ENCODE measurements at regions not wholly inside any gene's neighbourhood (a gene's known extent, or its start where the extent isn't known, plus 50 kb on each side); places are given as distances from the start of the nearest gene placed in this dataset.

DNA sequence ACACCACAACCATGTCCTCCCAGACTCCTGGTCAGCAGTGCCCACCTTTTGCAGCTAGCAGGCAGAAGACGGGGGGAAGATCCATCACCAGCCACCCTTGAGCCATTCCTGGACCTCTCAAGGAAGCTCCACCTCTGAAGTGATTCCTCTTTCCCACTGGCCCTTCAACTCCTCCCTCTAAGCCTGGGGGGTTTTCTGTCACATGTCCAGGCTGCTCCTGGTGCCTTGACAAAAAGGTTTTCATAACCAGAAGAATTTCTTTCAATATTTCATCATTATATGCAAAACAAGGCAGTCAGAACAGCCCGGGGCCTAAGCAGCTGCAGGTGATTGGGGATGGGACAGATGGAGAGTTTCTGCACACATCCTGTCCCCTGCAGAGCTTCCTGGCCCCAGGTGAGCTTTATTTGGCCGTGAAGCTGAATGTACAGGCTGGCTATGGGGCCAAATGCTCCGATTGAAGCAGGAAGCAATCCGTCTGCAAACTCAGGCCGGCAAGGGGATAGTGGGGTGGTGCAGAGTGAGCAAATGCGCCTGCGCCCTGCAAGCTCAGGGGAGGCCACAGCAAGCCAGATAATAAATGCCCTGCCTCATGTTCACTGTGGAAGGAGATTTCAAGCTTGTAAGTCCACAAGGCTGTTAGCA, 173.5 kb downstream of the C5orf15 start:
- no peak for DNase-seq

DNA sequence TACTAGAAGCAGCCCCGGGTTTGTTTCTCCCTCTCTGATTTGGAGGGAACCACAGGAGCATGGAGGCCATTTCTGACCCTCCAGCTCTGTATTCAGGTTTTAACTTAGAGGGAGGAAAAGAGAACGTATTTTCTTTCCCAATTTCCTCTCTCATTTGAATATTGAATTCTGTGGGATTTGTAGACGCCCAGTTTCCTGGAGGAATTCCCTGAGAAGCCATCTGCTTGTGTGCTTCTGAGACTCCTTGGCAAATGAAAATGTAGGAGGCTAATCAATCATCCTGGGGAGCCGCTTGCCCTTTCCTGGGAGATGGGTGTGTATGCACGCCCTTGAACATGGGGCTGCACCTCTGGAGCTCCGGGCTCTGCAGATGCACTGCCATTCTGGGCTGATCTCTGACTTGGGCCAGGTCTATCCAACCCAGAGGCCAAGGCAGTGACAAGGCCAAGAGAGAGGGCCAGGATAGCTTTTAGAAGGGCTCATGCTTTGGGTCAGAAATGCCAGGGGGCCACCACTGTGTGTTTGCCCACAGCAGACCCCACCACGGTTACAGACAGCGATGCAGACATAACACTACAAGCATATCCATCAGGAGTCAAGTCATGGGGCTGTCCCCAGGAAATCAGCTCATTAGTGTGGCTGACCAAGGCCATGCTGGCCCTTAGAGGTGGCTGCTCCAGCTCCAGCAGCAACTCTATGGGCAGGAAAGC, 174.5 kb downstream of the C5orf15 start:
- no peak for DNase-seq

DNA sequence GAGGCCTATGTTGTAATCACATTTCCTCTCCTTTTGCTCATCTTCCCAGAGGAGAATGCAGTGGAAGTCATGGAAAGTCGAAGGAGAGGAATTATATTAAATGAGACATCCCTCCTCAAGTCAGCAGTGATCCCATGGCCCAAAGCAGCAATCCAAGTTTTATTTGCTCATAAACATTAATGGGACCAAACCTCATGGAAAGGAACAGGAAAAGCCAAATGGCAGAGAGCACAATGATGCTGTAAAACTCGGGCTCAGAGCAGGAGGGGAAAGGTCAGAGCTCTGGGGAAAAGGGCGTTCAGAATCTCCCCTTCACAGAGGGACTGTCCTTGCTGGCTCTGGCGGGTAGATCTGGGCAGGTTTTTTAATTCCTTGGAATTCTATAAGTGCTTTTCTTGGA, 175.8 kb downstream of the C5orf15 start:
- no peak for DNase-seq

DNA sequence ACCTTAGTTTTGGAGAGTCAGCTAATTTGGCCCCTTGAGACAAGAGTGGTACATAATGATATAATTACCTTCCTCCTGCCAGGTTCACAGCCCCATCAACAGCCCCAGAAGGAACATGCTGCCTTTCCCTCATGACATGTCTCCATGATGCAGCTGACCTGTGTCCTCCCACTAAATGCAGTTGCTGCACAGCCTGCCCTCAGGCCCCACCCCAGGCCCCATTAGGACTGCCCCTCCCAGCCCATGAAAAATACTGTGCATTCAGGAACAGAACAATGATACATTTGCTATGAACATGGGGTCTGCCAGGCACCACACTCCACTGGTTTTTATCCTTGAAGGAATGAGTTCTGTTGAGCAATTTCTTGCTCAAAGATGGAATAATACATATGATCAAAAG, 176.4 kb downstream of the C5orf15 start:
- DNase-seq: no peak

DNA sequence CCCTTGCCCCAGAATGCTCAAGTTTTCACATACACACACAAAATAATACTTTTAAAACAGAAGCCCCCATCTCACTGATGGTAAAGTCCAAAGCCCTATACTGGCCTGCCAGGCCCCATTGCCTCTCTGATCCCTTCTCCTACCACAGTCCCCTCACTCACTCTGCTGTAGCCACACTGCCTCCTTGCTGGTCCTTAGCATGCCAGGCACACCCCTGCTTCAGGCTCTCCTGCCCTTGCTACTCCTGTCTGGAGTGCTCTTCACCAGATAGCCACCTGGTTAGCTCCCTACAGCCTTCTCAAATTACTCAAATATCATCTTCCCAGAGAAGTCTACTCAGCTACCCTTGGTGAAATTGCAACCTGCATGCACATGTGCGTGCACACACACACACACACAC, 177.5 kb downstream of the C5orf15 start:
- no peak for DNase-seq

DNA sequence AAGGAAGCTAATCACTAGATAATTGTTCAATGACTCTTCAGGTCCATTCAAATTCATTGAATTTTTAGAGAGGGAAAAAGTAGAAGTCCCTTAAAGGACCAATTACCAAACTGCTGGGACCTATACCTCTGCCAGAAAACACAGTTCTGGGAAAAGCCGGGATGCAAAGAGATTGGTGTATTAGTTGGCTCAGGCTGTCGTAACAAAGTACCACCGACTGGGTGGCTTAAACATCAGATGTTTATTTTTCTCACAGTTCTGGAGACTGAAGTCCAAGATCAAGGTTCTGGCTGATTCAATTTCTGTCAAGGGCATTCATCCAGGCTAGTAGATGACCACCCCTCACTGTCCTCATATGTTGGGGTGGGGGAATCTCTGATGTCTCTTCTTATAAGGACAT, 177.1 kb upstream of the FSTL4 start:
- DNase-seq: no peak

DNA sequence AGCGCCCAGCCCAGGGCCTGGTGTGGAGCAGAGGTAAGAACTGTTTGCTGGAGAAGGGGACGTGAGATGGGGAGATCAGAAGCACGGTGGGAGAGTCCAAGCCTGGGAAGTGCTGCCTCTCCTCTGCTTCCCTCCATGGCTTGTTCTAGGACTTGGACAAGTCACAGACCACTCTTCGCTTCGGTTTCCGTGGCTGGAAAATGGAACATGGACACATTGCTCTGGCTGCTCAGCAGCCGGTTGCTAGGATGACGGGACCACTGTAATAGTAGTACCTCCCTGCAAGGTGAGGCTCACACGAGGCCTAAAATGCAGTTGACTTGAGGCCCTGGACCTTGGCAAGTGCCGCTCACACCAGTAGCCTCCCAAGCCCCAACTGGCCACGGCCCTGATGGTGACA, 175.8 kb upstream of the FSTL4 start:
- DNase-seq: no peak

DNA sequence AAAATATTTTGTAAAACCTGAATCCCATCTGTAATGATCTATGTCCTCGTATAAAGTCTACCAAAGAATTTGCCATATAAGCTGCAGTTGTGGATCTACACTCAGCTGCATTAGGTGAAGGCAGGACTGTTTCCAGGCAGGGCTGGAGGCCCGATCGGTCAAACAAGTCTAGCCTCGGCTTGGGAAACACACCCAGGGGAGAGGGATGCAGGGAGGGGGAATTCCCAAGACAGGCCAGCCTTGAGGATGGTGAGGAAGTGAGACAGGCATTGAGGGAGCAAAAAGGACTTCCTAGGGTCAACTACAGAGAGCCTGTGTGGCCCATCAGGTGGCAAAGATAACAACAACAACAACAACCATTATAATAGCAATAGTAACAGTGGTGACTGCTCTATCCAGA, 174.1 kb upstream of the FSTL4 start:
- no peak for DNase-seq

DNA sequence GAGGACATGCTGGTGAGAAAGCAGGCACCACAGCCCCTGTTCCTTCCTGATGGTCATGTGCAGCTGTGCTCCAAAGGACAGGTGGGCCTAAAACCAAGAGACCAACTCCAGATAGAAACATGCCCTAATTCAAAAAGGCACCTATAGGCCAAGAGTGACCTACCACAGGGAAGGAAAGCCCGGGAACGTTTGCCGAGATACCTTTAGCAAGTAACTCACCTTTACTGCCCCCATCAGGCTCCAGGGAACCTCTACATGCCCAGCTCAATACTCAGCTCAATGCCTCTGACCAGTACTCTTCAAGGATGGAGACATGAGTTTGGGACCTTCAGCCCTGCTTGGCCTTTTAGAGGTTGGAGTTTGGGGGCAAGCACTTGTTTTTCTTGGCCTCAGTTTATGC, 172.8 kb upstream of the FSTL4 start:
- no peak for DNase-seq

DNA sequence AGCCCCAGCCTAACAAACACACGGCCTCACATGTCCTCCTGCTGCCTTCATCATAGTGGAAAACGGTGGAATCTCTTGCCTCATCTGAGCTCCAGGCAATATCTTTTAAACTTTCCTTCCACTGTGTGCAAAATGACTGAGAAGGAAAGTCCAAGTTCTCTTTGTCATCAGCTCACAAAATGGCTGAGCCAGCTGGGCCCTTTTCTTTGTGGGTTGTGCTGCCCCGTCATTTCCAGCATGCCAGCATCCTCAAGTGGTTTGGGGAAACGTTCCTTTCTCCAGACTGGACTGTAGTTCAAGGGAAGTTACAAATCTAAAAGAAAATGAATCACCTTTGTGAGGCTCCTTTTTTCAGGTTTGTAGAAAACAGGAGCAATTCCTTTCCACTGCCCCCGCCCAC, 171.1 kb upstream of the FSTL4 start:
- DNase-seq: no peak

DNA sequence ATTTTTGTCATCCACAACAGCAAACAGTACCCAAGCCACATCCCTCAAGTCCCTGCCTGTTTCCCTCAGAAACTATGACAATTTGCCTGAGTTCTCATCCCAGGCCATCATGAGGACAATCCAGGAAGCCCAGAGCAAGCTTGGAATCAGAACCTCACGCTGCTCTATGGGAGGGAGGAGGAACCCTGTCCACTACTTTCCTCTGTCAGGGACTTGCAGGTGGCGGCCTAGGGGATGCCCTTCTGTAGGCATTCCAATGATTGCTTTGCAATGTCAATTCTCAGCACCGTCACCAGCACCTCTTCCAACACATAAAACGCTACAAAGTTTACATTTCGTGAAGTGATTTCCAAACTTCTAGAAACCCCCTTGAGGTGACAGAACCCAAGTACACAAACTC, 170.4 kb upstream of the FSTL4 start:
- no peak for DNase-seq

DNA sequence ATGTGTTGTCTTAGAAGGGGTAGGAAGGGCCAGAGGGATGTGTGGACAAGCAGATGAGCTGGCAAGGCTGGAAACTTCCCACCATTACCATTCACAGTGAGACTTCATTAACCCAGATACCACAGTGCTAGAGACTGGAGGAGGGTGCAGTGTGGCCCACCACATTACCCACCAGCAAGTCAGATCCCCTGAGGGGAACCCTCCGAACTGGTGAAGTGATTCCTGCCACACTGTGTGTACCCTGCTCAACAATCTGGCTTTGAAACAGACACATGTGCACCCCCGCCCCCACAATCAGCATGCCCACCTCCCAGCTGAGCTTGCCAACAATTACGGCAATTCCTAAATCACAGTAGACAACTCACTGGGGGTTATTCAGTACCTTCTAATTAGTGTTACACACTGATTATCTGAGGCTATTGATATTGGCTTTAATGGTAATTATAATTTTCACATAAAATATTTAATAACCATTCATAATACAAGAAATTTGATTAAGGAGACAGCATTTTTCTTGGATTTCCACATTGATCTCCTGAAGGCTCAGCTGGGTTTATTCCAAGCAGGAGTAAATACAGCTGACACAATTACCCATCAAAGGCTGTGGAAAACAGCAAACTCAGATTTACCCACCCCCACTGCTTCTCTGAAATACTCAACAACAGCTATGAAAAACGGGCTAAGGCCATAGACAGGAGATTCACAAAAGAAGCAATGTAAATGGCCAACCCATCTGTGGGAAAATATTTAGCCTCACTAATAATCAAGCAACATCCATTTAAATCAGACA, 169.3 kb upstream of the FSTL4 start:
- no peak for DNase-seq

DNA sequence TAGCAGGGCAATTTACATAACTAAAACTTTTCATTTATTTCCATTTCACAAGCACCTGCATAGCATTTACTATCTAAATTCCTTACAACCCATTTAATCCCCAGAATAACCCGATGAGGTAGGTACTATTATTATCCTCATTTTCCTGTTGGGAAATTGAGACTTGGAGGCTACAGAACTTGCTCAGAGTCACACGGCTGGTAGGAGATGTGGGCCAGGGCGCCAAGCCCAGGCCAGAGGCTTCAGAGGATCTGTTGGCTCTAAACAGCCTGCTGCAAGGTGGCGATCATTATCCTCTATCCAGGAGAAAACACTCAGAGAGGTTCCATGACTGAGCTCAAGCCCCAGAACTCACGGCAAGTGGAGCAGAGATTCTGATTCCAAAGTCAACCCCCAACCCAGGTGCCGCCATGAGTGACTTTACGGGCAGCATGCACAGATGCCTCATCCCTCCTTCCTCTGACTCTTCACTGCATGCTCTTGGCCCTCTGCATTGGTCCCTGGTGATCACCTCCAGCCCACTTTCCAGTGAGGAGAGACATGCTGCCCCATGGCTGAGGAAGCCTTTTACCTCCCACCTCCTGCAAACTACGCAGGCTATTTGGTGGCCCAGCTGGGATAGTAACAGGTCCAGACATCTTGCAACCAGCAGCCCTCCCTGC, 168.4 kb upstream of the FSTL4 start:
- no peak for DNase-seq

DNA sequence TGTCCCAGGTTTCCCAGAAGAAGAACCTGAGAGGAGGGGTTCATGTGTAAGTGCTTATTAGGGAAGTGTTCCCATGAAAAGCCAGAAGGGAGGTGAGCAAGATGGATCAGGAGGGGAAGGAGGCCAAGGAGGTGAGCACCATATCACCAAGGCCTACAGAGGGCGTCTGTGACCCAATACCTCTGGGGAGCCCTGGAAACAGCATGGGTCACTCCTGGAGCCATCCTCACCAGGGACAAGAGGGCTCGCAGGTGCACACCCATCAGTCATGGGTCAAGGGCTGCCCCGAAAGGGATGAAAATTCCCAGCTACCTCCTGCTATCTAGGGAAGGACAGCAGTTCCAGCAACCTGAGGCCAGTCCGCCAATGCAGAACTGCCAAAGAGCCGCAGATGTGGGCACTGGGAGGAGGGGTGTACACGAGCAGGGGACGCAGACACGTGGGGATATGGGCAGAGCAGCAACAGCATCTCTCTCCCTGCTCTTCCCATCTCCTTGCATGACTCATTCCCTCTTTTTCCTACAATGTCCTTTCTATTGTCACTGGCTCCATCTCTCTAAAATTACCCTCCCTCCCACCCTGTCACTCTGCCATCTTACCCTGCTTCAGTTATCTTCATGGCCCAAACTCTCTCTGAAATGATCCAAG, 167.6 kb upstream of the FSTL4 start:
- no peak for DNase-seq

DNA sequence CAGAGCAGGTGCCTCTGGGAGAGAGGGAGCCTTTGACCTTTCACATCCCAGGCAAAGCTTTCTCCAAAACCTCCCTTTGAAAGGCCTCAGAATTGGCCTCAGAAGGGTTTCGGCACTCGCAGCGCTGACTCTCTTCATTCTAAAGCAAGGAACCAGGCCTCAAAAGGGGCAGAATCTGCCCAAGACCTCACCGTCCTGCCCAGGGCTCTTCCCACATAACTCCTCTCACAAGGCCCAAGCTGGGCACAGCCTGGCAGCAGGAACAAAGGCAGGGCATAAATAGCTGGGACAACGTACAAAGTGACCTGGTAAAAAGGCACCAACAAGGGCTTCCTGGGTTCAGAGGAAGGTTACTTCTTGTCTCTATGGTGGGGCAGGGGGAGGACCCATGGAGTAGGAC, 166.3 kb upstream of the FSTL4 start:
- no peak for DNase-seq

DNA sequence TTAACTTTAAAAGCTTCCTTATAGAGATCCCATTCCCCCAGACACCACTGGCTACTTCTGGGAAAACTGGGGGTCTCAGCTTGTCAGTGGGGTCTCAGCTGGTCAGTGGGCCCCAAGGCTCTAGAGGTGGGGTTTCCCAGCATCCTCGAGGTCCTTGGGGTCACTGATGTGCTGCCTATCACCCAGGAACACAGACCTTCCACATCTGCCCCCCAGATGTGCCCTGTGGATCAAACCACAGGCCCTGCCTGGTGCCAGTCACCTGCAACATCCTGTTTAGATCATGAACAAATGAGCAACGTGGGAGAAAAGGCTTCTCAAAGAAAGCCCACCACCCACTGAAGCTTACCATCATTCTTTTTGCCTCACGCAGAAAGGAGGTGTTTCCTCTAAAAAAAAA, 165.6 kb upstream of the FSTL4 start:
- DNase-seq: no peak

DNA sequence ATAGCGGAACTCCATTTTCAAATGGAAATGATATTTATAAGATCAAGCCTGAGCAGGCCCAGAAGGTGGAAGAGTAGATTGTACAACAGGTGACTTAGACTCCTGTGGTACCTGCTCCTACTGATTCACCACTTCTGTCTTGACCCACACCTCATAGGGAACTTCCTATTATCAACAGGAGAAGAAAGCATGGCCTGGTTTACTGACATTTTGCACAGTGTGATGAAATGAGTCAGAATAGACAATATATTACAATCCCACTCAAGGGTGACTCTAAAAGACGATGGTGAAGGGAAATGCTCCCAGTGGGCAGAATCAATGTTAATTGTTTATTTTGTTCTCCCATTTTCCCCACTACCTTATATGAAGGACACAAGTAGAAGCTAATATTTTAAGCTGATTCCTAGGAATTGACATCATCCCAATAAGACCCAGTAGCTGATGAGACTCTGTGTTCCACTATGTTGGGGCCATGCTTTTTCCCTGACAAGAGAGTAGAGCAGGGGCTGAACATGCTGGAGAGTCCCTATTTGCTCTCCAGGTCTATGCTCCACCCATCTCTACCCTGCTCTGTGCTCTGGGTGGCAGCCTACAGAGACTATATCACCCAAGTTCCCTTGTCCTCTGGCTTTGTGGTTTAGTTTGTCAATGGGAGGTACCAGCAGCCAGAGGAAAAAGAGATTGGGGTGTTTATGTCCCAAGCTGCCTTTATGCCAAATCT, 163.4 kb upstream of the FSTL4 start:
- no peak for DNase-seq

DNA sequence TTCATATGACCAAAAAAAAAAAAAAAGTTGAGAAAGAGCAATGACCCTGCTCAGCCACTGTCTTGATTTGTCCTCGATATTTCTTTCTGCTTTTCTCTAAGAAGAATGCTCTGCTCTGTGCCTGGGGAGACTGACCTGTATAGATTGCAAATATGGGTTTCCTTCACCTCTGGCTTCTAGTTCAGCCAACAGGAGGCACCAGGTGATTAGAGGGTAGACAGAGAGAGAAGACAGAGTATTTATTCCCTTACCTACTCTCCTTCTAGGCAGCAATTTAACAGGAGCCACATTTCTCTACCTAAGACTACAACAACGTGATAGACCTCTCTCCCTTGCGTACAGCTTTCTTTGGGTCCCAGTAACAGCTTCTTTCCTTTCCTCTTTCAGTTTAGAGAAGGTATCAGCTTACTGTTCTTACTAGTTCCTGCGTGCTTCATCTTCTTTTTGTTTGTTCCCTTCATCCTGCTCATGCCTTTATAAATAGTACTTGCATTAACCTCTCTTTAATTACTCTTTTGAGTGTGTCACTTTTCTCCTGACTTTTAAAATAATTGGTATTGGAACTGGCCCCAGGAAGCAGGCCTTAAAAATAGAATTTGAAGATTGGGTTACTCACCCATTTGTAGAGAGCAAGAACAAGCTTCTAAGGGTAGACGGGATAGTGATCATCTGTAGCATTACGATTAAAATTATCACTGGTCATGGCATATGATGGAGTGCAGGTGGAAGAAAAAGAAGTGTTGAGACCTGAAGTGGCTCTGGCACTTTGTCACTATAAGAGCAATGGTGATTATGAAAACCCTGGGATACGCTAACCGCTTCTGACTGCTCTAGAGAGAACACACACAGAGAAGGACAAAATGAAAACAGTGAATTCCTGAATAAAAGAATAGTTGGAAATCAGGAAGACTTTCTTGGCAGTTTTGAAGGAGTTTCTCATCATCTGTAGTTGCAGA, 161.2 kb upstream of the FSTL4 start:
- no peak for DNase-seq

DNA sequence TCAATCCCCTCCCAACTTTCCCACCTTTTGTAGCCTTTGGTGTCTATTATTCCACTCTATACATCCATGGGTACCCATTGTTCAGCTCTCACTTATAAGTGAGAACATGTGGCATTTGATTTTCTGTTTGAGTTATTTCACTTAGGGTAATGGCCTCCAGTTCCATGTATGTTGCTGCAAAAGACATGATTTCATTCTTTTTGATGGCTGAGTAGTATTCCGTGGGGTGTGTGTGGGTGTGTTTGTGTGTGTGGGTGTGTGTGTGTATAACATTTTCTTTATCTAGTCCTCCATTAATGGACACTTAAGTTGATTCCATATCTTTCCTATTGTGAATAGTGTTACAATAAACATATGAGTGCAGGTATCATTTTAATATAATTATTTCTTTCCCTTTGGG, 157.5 kb upstream of the FSTL4 start:
- DNase-seq: no peak

DNA sequence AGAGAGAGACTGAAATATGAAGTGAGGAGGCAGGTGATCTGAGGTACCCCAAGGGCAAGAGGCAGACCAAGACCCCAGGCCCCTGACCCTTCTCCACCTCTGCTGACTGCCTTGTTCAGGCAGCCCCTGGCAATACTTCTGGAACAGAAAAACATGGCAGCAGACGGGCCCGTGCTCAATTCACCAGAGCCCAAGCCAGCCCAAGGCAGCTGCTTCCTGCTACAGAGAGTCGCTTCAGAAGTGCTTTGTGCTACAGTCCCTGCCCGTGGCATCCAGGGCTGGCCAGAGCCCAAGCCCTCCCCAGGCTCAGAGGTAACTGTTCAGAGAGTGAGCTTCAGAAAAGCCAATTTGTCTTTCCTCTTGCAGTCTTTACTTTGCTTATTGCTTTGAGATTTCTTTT, 151.4 kb upstream of the FSTL4 start:
- no peak for DNase-seq

DNA sequence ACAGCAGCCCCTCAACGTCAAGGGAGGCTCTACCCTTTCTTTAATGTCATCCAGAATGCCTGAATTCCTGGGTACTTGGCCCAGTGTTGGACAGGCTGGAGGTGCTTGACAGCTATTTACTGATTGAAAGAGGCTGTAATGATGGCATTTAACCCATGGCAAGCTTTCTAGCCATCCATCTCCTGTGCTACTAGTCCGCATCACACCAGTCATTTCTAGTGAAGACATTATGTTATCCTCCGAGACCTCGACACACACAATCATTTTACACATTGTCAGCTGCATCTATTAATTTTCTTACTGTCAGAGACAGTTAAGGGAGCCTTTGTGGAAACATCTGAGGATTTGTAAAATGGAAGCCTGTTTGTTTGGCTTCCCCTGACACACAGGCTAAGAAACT, 149.3 kb upstream of the FSTL4 start:
- no peak for DNase-seq

Data from dermis blood vessel endothelial cell (primary cell).